ENCODE measurements at regions not wholly inside any gene's neighbourhood (a gene's known extent, or its start where the extent isn't known, plus 50 kb on each side); places are given as distances from the start of the nearest gene placed in this dataset.

- H3K36me3 ChIP-seq (ENCODE audit: control insufficient read depth, insufficient read depth, low read length) = no peaks in the 10 kb centered on the region
- DNase-seq (ENCODE audit: low read depth in 4 of 6, low spot score in 6 of 6) = peak in 1 of 6 donors; percentile 56
- H3K27me3 ChIP-seq (ENCODE audit: control insufficient read depth, insufficient read depth, low read length) = no peaks in the 10 kb centered on the region
- H3K9me3 ChIP-seq (ENCODE audit: control insufficient read depth, insufficient read depth, low read length) = peaks cover 2% of the 10 kb centered on the region
- H3K27ac ChIP-seq (ENCODE audit: low read depth, low read length) = no peak overlapping the region
- H3K4me3 ChIP-seq (ENCODE audit: low read depth, low read length) = no peak overlapping the region
- 67% methylated on average over 4 of the region's 5 CpGs for WGBS (ENCODE audit: insufficient coverage)
- H3K4me1 ChIP-seq (ENCODE audit: control insufficient read depth, insufficient read depth, low read length) = no peaks in the 10 kb centered on the region
Measured at GRCh38 chr7:155172141-155172540, 102.0 kb downstream of the HTR5A start.

GRCh38 chr7:155173905-155174304 is 103.8 kb downstream of the HTR5A start:
- peaks cover 4% of the 10 kb centered on the region for H3K9me3 ChIP-seq (ENCODE audit: control insufficient read depth, insufficient read depth, low read length)
- no peaks in the 10 kb centered on the region for H3K27me3 ChIP-seq (ENCODE audit: control insufficient read depth, insufficient read depth, low read length)
- H3K4me1 ChIP-seq (ENCODE audit: control insufficient read depth, insufficient read depth, low read length) = no peaks in the 10 kb centered on the region
- no peak overlapping the region for H3K27ac ChIP-seq (ENCODE audit: low read depth, low read length)
- no peak for DNase-seq (ENCODE audit: low read depth in 4 of 6, low spot score in 6 of 6)
- no peak overlapping the region for H3K4me3 ChIP-seq (ENCODE audit: low read depth, low read length)
- 91% methylated on average over 5 of the region's 9 CpGs for WGBS (ENCODE audit: insufficient coverage)
- H3K36me3 ChIP-seq (ENCODE audit: control insufficient read depth, insufficient read depth, low read length) = no peaks in the 10 kb centered on the region

GRCh38 chr7:155178096-155178495 is 108.0 kb downstream of the HTR5A start:
- H3K27ac ChIP-seq (ENCODE audit: low read depth, low read length) = no peak overlapping the region
- no peaks in the 10 kb centered on the region for H3K4me1 ChIP-seq (ENCODE audit: control insufficient read depth, insufficient read depth, low read length)
- no peak for DNase-seq (ENCODE audit: low read depth in 4 of 6, low spot score in 6 of 6)
- 100% methylated on average over 1 of the region's 2 CpGs for WGBS (ENCODE audit: insufficient coverage)
- H3K27me3 ChIP-seq (ENCODE audit: control insufficient read depth, insufficient read depth, low read length) = no peaks in the 10 kb centered on the region
- H3K36me3 ChIP-seq (ENCODE audit: control insufficient read depth, insufficient read depth, low read length) = no peaks in the 10 kb centered on the region
- peaks cover 4% of the 10 kb centered on the region for H3K9me3 ChIP-seq (ENCODE audit: control insufficient read depth, insufficient read depth, low read length)
- no peak overlapping the region for H3K4me3 ChIP-seq (ENCODE audit: low read depth, low read length)

GRCh38 chr7:155181768-155182167 is 111.6 kb downstream of the HTR5A start:
- Histone ChIP-seq H3K27ac (ENCODE audit: low read depth, low read length) (no peak overlapping the region), H3K4me3 (ENCODE audit: low read depth, low read length) (no peak overlapping the region), H3K9me3 (ENCODE audit: control insufficient read depth, insufficient read depth, low read length) (peaks cover 12% of the 10 kb centered on the region), H3K36me3 (ENCODE audit: control insufficient read depth, insufficient read depth, low read length) (no peaks in the 10 kb centered on the region), H3K27me3 (ENCODE audit: control insufficient read depth, insufficient read depth, low read length) (no peaks in the 10 kb centered on the region), H3K4me1 (ENCODE audit: control insufficient read depth, insufficient read depth, low read length) (no peaks in the 10 kb centered on the region)
- WGBS (ENCODE audit: insufficient coverage) = 75% methylated on average over 7 of the region's 8 CpGs
- DNase-seq (ENCODE audit: low read depth in 4 of 6, low spot score in 6 of 6) = no peak

GRCh38 chr7:155182406-155182970 is 112.4 kb downstream of the HTR5A start:
- Histone ChIP-seq H3K9me3 (ENCODE audit: control insufficient read depth, insufficient read depth, low read length) (peaks cover 12% of the 10 kb centered on the region), H3K36me3 (ENCODE audit: control insufficient read depth, insufficient read depth, low read length) (no peaks in the 10 kb centered on the region), H3K27me3 (ENCODE audit: control insufficient read depth, insufficient read depth, low read length) (no peaks in the 10 kb centered on the region), H3K4me3 (ENCODE audit: low read depth, low read length) (no peak overlapping the region), H3K27ac (ENCODE audit: low read depth, low read length) (no peak overlapping the region), H3K4me1 (ENCODE audit: control insufficient read depth, insufficient read depth, low read length) (no peaks in the 10 kb centered on the region)
- WGBS (ENCODE audit: insufficient coverage) = 90% methylated on average over 7 of the region's 8 CpGs
- no peak for DNase-seq (ENCODE audit: low read depth in 4 of 6, low spot score in 6 of 6)

GRCh38 chr7:155183655-155184054 is 113.5 kb downstream of the HTR5A start:
- Histone ChIP-seq H3K4me3 (ENCODE audit: low read depth, low read length) (no peak overlapping the region), H3K27me3 (ENCODE audit: control insufficient read depth, insufficient read depth, low read length) (no peaks in the 10 kb centered on the region), H3K4me1 (ENCODE audit: control insufficient read depth, insufficient read depth, low read length) (no peaks in the 10 kb centered on the region), H3K27ac (ENCODE audit: low read depth, low read length) (no peak overlapping the region), H3K36me3 (ENCODE audit: control insufficient read depth, insufficient read depth, low read length) (no peaks in the 10 kb centered on the region), H3K9me3 (ENCODE audit: control insufficient read depth, insufficient read depth, low read length) (peaks cover 10% of the 10 kb centered on the region)
- no peak for DNase-seq (ENCODE audit: low read depth in 4 of 6, low spot score in 6 of 6)
- 100% methylated on average over 1 of the region's 1 CpG for WGBS (ENCODE audit: insufficient coverage)

- H3K4me1 ChIP-seq (ENCODE audit: control insufficient read depth, insufficient read depth, low read length) = no peaks in the 10 kb centered on the region
- no peaks in the 10 kb centered on the region for H3K27me3 ChIP-seq (ENCODE audit: control insufficient read depth, insufficient read depth, low read length)
- no peak overlapping the region for H3K27ac ChIP-seq (ENCODE audit: low read depth, low read length)
- no peak for DNase-seq (ENCODE audit: low read depth in 4 of 6, low spot score in 6 of 6)
- 86% methylated on average over 4 of the region's 4 CpGs for WGBS (ENCODE audit: insufficient coverage)
- H3K4me3 ChIP-seq (ENCODE audit: low read depth, low read length) = no peak overlapping the region
- no peaks in the 10 kb centered on the region for H3K36me3 ChIP-seq (ENCODE audit: control insufficient read depth, insufficient read depth, low read length)
- H3K9me3 ChIP-seq (ENCODE audit: control insufficient read depth, insufficient read depth, low read length) = peaks cover 10% of the 10 kb centered on the region
Measured at GRCh38 chr7:155184923-155185322, 112.8 kb upstream of the INSIG1 start.

GRCh38 chr7:155187061-155187785 is 110.5 kb upstream of the INSIG1 start:
- H3K36me3 ChIP-seq (ENCODE audit: control insufficient read depth, insufficient read depth, low read length) = no peaks in the 10 kb centered on the region
- peaks cover 10% of the 10 kb centered on the region for H3K9me3 ChIP-seq (ENCODE audit: control insufficient read depth, insufficient read depth, low read length)
- H3K27me3 ChIP-seq (ENCODE audit: control insufficient read depth, insufficient read depth, low read length) = peaks cover 2% of the 10 kb centered on the region
- no peak for DNase-seq (ENCODE audit: low read depth in 4 of 6, low spot score in 6 of 6)
- H3K4me1 ChIP-seq (ENCODE audit: control insufficient read depth, insufficient read depth, low read length) = peaks cover 7% of the 10 kb centered on the region
- H3K27ac ChIP-seq (ENCODE audit: low read depth, low read length) = no peak overlapping the region
- H3K4me3 ChIP-seq (ENCODE audit: low read depth, low read length) = no peak overlapping the region
- WGBS (ENCODE audit: insufficient coverage) = 84% methylated on average over 15 of the region's 15 CpGs

GRCh38 chr7:155188357-155188756 is 109.3 kb upstream of the INSIG1 start:
- H3K4me3 ChIP-seq (ENCODE audit: low read depth, low read length) = no peak overlapping the region
- no peak for DNase-seq (ENCODE audit: low read depth in 4 of 6, low spot score in 6 of 6)
- peaks cover 7% of the 10 kb centered on the region for H3K4me1 ChIP-seq (ENCODE audit: control insufficient read depth, insufficient read depth, low read length)
- H3K36me3 ChIP-seq (ENCODE audit: control insufficient read depth, insufficient read depth, low read length) = no peaks in the 10 kb centered on the region
- no peak overlapping the region for H3K27ac ChIP-seq (ENCODE audit: low read depth, low read length)
- H3K9me3 ChIP-seq (ENCODE audit: control insufficient read depth, insufficient read depth, low read length) = peaks cover 10% of the 10 kb centered on the region
- peaks cover 2% of the 10 kb centered on the region for H3K27me3 ChIP-seq (ENCODE audit: control insufficient read depth, insufficient read depth, low read length)
- WGBS (ENCODE audit: insufficient coverage) = 100% methylated on average over 1 of the region's 2 CpGs
